HCT116 (cell line): ENCODE measurements at regions not wholly inside any gene's neighbourhood (a gene's known extent, or its start where the extent isn't known, plus 50 kb on each side); places are given as distances from the start of the nearest gene placed in this dataset.

Experiments used
- EZH2phosphoT487 ChIP-seq: fragments of 200-600 bp; IDR thresholded peaks from 2 replicates; pipeline ENCODE4 v1.6.1; 2018; ENCODE audit warnings: antibody characterized with exemption, borderline replicate concordance
- JUND ChIP-seq: IDR thresholded peaks from 2 replicates; pipeline ENCODE4 v1.6.1; 2012
- POLR2A ChIP-seq: IDR thresholded peaks from 2 replicates; pipeline ENCODE4 v1.7.0; 2011; ENCODE audit warnings: borderline replicate concordance; ENCODE audit not compliant: insufficient read depth, insufficient read length; ENCODE audit errors: extremely low read depth
- TF ChIP-seq, protein P1 (sequence below), 3 experiments: fragments of 200-600 bp in 1 of 3; sonication (generic) in 1 of 3; IDR thresholded peaks in 2 of 3; conservative IDR thresholded peaks in 1 of 3; 2 replicates each; pipeline ENCODE4 v1.5.1; 2012 to 2017; ENCODE audit warnings: low read depth in 2 of 3, low read length in 2 of 3, antibody characterized with exemption in 1 of 3, borderline replicate concordance in 1 of 3, control low read depth in 1 of 3, mild to moderate bottlenecking in 1 of 3, mixed read lengths in 1 of 3, mixed run types in 1 of 3, moderate library complexity in 1 of 3; ENCODE audit not compliant: insufficient read depth in 1 of 3

DNA sequence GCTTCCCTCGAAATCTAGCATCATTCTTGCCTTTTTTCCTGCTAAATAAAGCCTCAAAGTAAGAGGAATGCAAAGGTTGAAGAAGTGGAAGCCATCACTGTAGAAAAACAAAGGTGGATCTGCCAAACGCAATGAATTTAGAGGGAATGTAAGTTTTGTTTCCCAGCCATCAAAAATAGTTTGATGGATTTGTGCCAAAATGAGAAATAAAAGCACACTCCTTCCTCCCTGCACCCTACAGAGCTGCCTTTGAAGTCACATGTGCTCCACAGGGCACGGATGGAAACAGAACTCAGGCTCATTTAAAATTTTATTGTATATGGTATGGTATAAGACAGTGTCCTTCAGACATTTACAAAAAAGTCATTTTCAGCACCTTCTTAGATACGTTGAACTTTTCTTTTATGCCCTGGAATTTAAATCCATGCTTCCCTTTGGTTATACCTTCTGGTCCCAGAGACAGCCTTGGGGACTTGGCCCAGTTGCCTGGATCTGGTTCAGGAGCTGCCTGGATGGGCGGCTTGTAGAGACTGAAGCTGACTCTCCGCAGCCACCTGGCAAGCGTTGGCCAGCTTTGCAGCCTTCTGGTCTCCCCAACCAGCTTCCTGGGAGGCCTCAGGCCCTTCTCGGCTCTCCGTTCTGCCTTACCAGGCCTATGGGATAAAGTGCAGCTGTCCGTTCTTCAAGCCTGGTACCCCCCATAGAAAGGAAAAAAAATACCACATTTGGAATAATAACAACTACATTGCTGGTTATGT, 228.5 kb upstream of the NEBL start:
- TF ChIP-seq, protein P1, sequence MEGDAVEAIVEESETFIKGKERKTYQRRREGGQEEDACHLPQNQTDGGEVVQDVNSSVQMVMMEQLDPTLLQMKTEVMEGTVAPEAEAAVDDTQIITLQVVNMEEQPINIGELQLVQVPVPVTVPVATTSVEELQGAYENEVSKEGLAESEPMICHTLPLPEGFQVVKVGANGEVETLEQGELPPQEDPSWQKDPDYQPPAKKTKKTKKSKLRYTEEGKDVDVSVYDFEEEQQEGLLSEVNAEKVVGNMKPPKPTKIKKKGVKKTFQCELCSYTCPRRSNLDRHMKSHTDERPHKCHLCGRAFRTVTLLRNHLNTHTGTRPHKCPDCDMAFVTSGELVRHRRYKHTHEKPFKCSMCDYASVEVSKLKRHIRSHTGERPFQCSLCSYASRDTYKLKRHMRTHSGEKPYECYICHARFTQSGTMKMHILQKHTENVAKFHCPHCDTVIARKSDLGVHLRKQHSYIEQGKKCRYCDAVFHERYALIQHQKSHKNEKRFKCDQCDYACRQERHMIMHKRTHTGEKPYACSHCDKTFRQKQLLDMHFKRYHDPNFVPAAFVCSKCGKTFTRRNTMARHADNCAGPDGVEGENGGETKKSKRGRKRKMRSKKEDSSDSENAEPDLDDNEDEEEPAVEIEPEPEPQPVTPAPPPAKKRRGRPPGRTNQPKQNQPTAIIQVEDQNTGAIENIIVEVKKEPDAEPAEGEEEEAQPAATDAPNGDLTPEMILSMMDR (IDR thresholded peaks at IDR 0.05 in 2 of 3, conservative IDR thresholded peaks at IDR 0.05 in 1 of 3; ENCODE audit: borderline replicate concordance in 1 of 3, insufficient read depth in 1 of 3, low read depth in 2 of 3, low read length in 2 of 3): no peak
- TF ChIP-seq EZH2phosphoT487: no peak
- TF ChIP-seq POLR2A: no peak
- TF ChIP-seq JUND: no peak
